PC-3 (cell line): ENCODE measurements at regions not wholly inside any gene's neighbourhood (a gene's known extent, or its start where the extent isn't known, plus 50 kb on each side); places are given as distances from the start of the nearest gene placed in this dataset.
"Not testable (repeated sequence)": the region's sequence is repeated elsewhere in the genome, so short reads cannot be mapped to it uniquely, and the experiment has no call there.

Experiments
- CTCF ChIP-seq: fragments of 300-600 bp; sonication (generic); conservative IDR thresholded peaks from 2 replicates; pipeline ENCODE4 v1.5.1; 2017; ENCODE audit warnings: antibody characterized with exemption, low read depth, mild to moderate bottlenecking, low read length
- EZH2 ChIP-seq: fragments of 300-600 bp; sonication (generic); IDR thresholded peaks from one replicate; pipeline ENCODE4 v1.6.1; 2017; ENCODE audit warnings: antibody characterized with exemption, mild to moderate bottlenecking, low read length; ENCODE audit not compliant: unreplicated experiment
- EZH2phosphoT487 ChIP-seq: fragments of 300-600 bp; sonication (generic); IDR thresholded peaks from 2 replicates; pipeline ENCODE4 v1.6.1; 2018; ENCODE audit warnings: mild to moderate bottlenecking, antibody characterized with exemption, low read length, borderline replicate concordance

- TF ChIP-seq CTCF, EZH2, EZH2phosphoT487: not testable (repeated sequence)
These were observed 823.6 kb upstream of the TPTE start for GRCh38 chr21:9697751-9698150.
